Esophagus mucosa (tissue), 1 donor: ENCODE measurements at regions not wholly inside any gene's neighbourhood (a gene's known extent, or its start where the extent isn't known, plus 50 kb on each side); places are given as distances from the start of the nearest gene placed in this dataset.
"Not testable (repeated sequence)": the region's sequence is repeated elsewhere in the genome, so short reads cannot be mapped to it uniquely, and the experiment has no call there.

Source experiments
- ATAC-seq: fragments of 200-7000 bp; cut with Tn5 transposase; one replicate; pipeline ENCODE4 v1.9.1; 2020
- donor health status: DM: yes; HTN: yes; CAD: no.

GRCh38 chr6:71056656-71057055, 99.8 kb upstream of the B3GAT2 start:
- no peak for ATAC-seq

- no peak for ATAC-seq
Observed at GRCh38 chr6:71066153-71066552, 109.3 kb upstream of the B3GAT2 start.

GRCh38 chr6:71067816-71068215, 111.0 kb upstream of the B3GAT2 start:
- no peak for ATAC-seq

- ATAC-seq = no peak
Observed at GRCh38 chr6:71072508-71072907, 115.6 kb upstream of the B3GAT2 start.

- ATAC-seq = no peak
Observed at GRCh38 chr6:71077655-71078054, 120.8 kb upstream of the B3GAT2 start.

GRCh38 chr6:71079677-71080076, 122.8 kb upstream of the B3GAT2 start:
- ATAC-seq = no peak

- no peak for ATAC-seq
Observed at GRCh38 chr6:71080133-71080532, 123.3 kb upstream of the B3GAT2 start.

- no peak for ATAC-seq
Observed at GRCh38 chr6:71080826-71081225, 124.0 kb upstream of the B3GAT2 start.

- no peak for ATAC-seq
Observed at GRCh38 chr6:71082033-71082650, 125.3 kb upstream of the B3GAT2 start.

GRCh38 chr6:71083308-71083820, 126.5 kb upstream of the B3GAT2 start:
- no peak for ATAC-seq

GRCh38 chr6:71088166-71088565, 131.3 kb upstream of the B3GAT2 start:
- no peak for ATAC-seq

GRCh38 chr6:71090217-71090616, 133.4 kb upstream of the B3GAT2 start:
- no peak for ATAC-seq

- ATAC-seq = no peak
Observed at GRCh38 chr6:71091167-71091566, 134.3 kb upstream of the B3GAT2 start.

GRCh38 chr6:71091956-71092355, 135.1 kb upstream of the B3GAT2 start:
- no peak for ATAC-seq

GRCh38 chr6:71097264-71097663, 140.4 kb upstream of the B3GAT2 start:
- ATAC-seq = not testable (repeated sequence)

GRCh38 chr6:71099649-71100048, 142.8 kb upstream of the B3GAT2 start:
- no peak for ATAC-seq

GRCh38 chr6:71103130-71103529, 146.3 kb upstream of the B3GAT2 start:
- no peak for ATAC-seq

GRCh38 chr6:71103641-71104040, 146.8 kb upstream of the B3GAT2 start:
- no peak for ATAC-seq

- no peak for ATAC-seq
Observed at GRCh38 chr6:71106276-71106675, 149.4 kb upstream of the B3GAT2 start.

- no peak for ATAC-seq
Observed at GRCh38 chr6:71107911-71108420, 151.1 kb upstream of the B3GAT2 start.

- ATAC-seq = no peak
Observed at GRCh38 chr6:71114544-71114943, 157.7 kb upstream of the B3GAT2 start.

GRCh38 chr6:71114986-71115385, 158.1 kb upstream of the B3GAT2 start:
- ATAC-seq = no peak

- no peak for ATAC-seq
Observed at GRCh38 chr6:71119560-71119959, 162.7 kb upstream of the B3GAT2 start.

- ATAC-seq = no peak
Observed at GRCh38 chr6:71123051-71123450, 165.6 kb upstream of the OGFRL1 start.

- no peak for ATAC-seq
Observed at GRCh38 chr6:71124340-71124739, 164.3 kb upstream of the OGFRL1 start.
